ENCODE measurements at regions not wholly inside any gene's neighbourhood (a gene's known extent, or its start where the extent isn't known, plus 50 kb on each side); places are given as distances from the start of the nearest gene placed in this dataset.

DNA sequence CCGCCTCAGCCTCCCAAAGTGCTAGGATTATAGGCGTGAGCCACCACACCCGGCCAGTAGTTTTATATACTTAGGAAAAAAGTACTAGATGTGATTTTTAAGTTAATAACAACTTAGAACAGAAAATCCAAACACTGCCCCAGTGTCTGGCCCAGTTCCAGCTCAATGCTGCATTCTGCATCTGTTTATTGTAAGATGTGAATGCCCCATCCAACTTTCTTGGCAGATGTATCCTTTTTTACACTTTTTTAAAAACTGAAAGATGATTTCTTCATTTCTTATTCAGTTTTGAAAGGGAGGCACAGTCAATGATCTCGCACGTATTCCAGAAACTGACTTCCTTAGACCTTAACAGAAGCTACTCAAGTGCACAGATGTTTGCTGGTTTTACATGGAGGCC, 85.6 kb upstream of the SRSF6 start:
- Histone ChIP-seq H3K36me3 (ENCODE audit: control insufficient read depth, insufficient read depth, low read length) (no peaks in the 10 kb centered on the region), H3K9me3 (no peaks in the 10 kb centered on the region), H3K4me1 (no peaks in the 10 kb centered on the region), H3K27me3 (replicated peaks; ENCODE audit: control insufficient read depth, insufficient read depth, low read length) (no peaks in the 10 kb centered on the region; the same call in 1 of the 2 replicates), H3K4me3 (ENCODE audit: low read depth, low read length) (no peak overlapping the region)
- H3K4me3 Mint-ChIP-seq (ENCODE audit: unreplicated experiment) = no peak overlapping the region
- H3K4me1 Mint-ChIP-seq (ENCODE audit: low read depth, unreplicated experiment) = no peaks in the 10 kb centered on the region
- no peak overlapping the region for H3K27ac Mint-ChIP-seq (ENCODE audit: unreplicated experiment)
- ChIA-PET POLR2A (no interaction called here), CTCF (no interaction called here)
- no TSS peak for BruUV-seq (replicated peaks)
- peaks cover 30% of the 10 kb centered on the region for H3K27me3 Mint-ChIP-seq (ENCODE audit: insufficient read depth, unreplicated experiment)
- DNase-seq = no peak
- TF ChIP-seq, protein P1, sequence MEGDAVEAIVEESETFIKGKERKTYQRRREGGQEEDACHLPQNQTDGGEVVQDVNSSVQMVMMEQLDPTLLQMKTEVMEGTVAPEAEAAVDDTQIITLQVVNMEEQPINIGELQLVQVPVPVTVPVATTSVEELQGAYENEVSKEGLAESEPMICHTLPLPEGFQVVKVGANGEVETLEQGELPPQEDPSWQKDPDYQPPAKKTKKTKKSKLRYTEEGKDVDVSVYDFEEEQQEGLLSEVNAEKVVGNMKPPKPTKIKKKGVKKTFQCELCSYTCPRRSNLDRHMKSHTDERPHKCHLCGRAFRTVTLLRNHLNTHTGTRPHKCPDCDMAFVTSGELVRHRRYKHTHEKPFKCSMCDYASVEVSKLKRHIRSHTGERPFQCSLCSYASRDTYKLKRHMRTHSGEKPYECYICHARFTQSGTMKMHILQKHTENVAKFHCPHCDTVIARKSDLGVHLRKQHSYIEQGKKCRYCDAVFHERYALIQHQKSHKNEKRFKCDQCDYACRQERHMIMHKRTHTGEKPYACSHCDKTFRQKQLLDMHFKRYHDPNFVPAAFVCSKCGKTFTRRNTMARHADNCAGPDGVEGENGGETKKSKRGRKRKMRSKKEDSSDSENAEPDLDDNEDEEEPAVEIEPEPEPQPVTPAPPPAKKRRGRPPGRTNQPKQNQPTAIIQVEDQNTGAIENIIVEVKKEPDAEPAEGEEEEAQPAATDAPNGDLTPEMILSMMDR (IDR thresholded peaks at IDR 0.05; ENCODE audit: insufficient read depth in 1 of 2, low read depth in 1 of 2, low read length in 1 of 2, severe bottlenecking in 1 of 2, unreplicated experiment in 1 of 2) = no peak
- no peaks in the 10 kb centered on the region for H3K36me3 Mint-ChIP-seq (ENCODE audit: insufficient read depth, unreplicated experiment)
- H3K9me3 Mint-ChIP-seq (ENCODE audit: unreplicated experiment) = no peaks in the 10 kb centered on the region
- intact Hi-C loops (cut with micrococcal nuclease; ENCODE audit: unreplicated experiment) = no loop called here

DNA sequence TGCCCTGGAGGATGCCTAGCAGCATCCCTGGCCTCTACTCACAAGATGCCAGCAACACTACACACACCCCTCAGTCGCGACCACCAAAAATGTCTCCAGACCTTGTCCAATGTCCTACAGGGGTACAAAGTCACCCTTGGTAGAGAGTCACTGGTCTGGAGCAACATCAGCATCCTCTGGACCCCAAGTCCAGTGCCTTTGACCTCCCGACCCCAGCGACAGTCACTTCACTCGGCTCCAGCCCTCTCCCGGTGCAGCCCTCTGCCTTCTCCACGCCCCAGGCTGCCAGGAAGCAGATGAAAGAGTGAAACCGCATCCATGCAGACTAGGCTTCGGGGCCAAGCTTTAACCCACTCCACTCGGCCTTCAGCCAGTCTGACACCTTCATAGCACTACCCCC, 92.0 kb upstream of the SRSF6 start:
- DNase-seq = no peak
- no peaks in the 10 kb centered on the region for H3K9me3 Mint-ChIP-seq (ENCODE audit: unreplicated experiment)
- H3K27ac Mint-ChIP-seq (ENCODE audit: unreplicated experiment) = no peak overlapping the region
- BruUV-seq (replicated peaks) = no TSS peak
- Histone ChIP-seq H3K4me1 (no peaks in the 10 kb centered on the region), H3K36me3 (ENCODE audit: control insufficient read depth, insufficient read depth, low read length) (no peaks in the 10 kb centered on the region), H3K27me3 (replicated peaks; ENCODE audit: control insufficient read depth, insufficient read depth, low read length) (no peaks in the 10 kb centered on the region; the same call in 1 of the 2 replicates), H3K4me3 (ENCODE audit: low read depth, low read length) (no peak overlapping the region), H3K9me3 (no peaks in the 10 kb centered on the region)
- no peak overlapping the region for H3K4me3 Mint-ChIP-seq (ENCODE audit: unreplicated experiment)
- TF ChIP-seq, protein P1 (IDR thresholded peaks at IDR 0.05; ENCODE audit: insufficient read depth in 1 of 2, low read depth in 1 of 2, low read length in 1 of 2, severe bottlenecking in 1 of 2, unreplicated experiment in 1 of 2) = no peak
- CTCF ChIA-PET = no interaction called here
- H3K27me3 Mint-ChIP-seq (ENCODE audit: insufficient read depth, unreplicated experiment) = peaks cover 28% of the 10 kb centered on the region
- intact Hi-C loops (cut with micrococcal nuclease; ENCODE audit: unreplicated experiment) = no loop called here
- no peaks in the 10 kb centered on the region for H3K4me1 Mint-ChIP-seq (ENCODE audit: low read depth, unreplicated experiment)
- H3K36me3 Mint-ChIP-seq (ENCODE audit: insufficient read depth, unreplicated experiment) = no peaks in the 10 kb centered on the region
- POLR2A ChIA-PET = no interaction called here

DNA sequence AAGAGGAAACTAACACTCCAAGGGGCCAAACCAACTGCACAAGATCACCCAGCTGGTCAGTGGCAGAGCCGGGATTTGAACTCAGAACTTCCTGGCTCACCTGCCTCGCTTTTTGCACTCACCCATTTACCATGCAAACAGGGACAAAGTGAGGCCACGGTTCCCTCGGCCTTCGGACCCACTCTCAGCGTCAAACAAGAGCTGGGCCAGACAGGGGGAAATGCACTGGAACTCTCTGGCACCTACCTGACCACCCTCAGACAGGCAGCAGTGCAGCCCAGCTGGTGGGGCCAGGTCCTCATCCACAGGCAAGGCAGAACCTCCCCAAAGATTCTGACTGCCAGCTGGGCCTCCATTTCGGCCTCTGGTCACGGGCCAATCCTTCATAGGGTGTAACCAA, 93.7 kb upstream of the SRSF6 start:
- H3K4me1 ChIP-seq = no peaks in the 10 kb centered on the region
- no peak overlapping the region for H3K4me3 ChIP-seq (ENCODE audit: low read depth, low read length)
- no peak overlapping the region for H3K4me3 Mint-ChIP-seq (ENCODE audit: unreplicated experiment)
- CTCF ChIA-PET = no interaction called here
- H3K36me3 ChIP-seq (ENCODE audit: control insufficient read depth, insufficient read depth, low read length) = no peaks in the 10 kb centered on the region
- no peaks in the 10 kb centered on the region for H3K9me3 Mint-ChIP-seq (ENCODE audit: unreplicated experiment)
- no TSS peak for BruUV-seq (replicated peaks)
- POLR2A ChIA-PET = no interaction called here
- H3K27ac Mint-ChIP-seq (ENCODE audit: unreplicated experiment) = no peak overlapping the region
- H3K4me1 Mint-ChIP-seq (ENCODE audit: low read depth, unreplicated experiment) = no peaks in the 10 kb centered on the region
- no peaks in the 10 kb centered on the region; the same call in 1 of the 2 replicates for H3K27me3 ChIP-seq (replicated peaks; ENCODE audit: control insufficient read depth, insufficient read depth, low read length)
- peaks cover 34% of the 10 kb centered on the region for H3K27me3 Mint-ChIP-seq (ENCODE audit: insufficient read depth, unreplicated experiment)
- intact Hi-C loops (cut with micrococcal nuclease; ENCODE audit: unreplicated experiment) = no loop called here
- TF ChIP-seq, protein P1 (IDR thresholded peaks at IDR 0.05; ENCODE audit: insufficient read depth in 1 of 2, low read depth in 1 of 2, low read length in 1 of 2, severe bottlenecking in 1 of 2, unreplicated experiment in 1 of 2) = no peak
- no peaks in the 10 kb centered on the region for H3K9me3 ChIP-seq
- H3K36me3 Mint-ChIP-seq (ENCODE audit: insufficient read depth, unreplicated experiment) = no peaks in the 10 kb centered on the region
- DNase-seq = no peak

All from Caco-2 (cell line).